Endothelial cell of umbilical vein (primary cell): ENCODE measurements at regions not wholly inside any gene's neighbourhood (a gene's known extent, or its start where the extent isn't known, plus 50 kb on each side); places are given as distances from the start of the nearest gene placed in this dataset.

Source experiments
- BruUV-seq: library from RNA; stranded (reverse); fragments of 400-500 nt; replicated peaks from 2 replicates; lab custom pipeline; 2021; lab: Mats Ljungman, UMichigan
- CTCF ChIA-PET: fragments of 300-600, 350-600 bp; sonication (Branson Sonifier 250); formaldehyde crosslinking; loops from one replicate; lab custom pipeline; 2021; ENCODE audit warnings: antibody characterized with exemption, inconsistent platforms; lab: Charles Lee
- POLR2A ChIA-PET: fragments of 300-600, 350-600 bp; sonication (Branson Sonifier 250); formaldehyde crosslinking; loops from one replicate; lab custom pipeline; 2021; ENCODE audit warnings: antibody characterized with exemption, inconsistent platforms; lab: Charles Lee
- DNase-seq: peaks from one replicate; pipeline ENCODE4 v3.0.0-alpha.2; 2011; ENCODE audit warnings: low read depth, low spot score
- FAIRE-seq: peaks from 2 replicates; lab custom pipeline; 2011; peaks lifted over from hg19 to GRCh38; lab: Jason Lieb, UNC
- H2AFZ ChIP-seq: 2 replicates; pipeline ENCODE4 v1.6.0; 2012; ENCODE audit warnings: low read depth, low read length, control low read depth, inconsistent platforms
- H3K27ac ChIP-seq: 2 replicates; pipeline ENCODE4 v1.5.1; 2011; ENCODE audit warnings: low read depth, mild to moderate bottlenecking, control low read depth, low read length, moderate library complexity; ENCODE audit not compliant: insufficient read depth
- H3K27me3 ChIP-seq, 2 experiments: 2 replicates each; pipeline versions ENCODE4 v1.6.0 to v1.6.1; 2011; ENCODE audit warnings: low read length in 2 of 2, mixed read lengths in 1 of 2; ENCODE audit not compliant: control insufficient read depth in 2 of 2, insufficient read depth in 2 of 2
- H3K36me3 ChIP-seq, 2 experiments: 2 replicates in 1 of 2; 3 replicates in 1 of 2; pipeline ENCODE4 v1.5.1; 2011; ENCODE audit warnings: low read length in 2 of 2, mild to moderate bottlenecking in 1 of 2, moderate library complexity in 1 of 2; ENCODE audit not compliant: control insufficient read depth in 2 of 2, insufficient read depth in 2 of 2; ENCODE audit errors: extremely low read depth in 1 of 2
- H3K4me1 ChIP-seq: 3 replicates; pipeline ENCODE4 v1.5.1; 2011; ENCODE audit warnings: mild to moderate bottlenecking, low read length; ENCODE audit not compliant: control insufficient read depth, insufficient read depth; ENCODE audit errors: extremely low read depth
- H3K4me2 ChIP-seq: 2 replicates; pipeline ENCODE4 v1.6.1; 2011; ENCODE audit warnings: low read length, control low read depth, mixed read lengths; ENCODE audit not compliant: insufficient read depth
- H3K4me3 ChIP-seq, 3 experiments: fragments of 200-600 bp in 1 of 3; sonication (generic), shearing (Covaris generic) in 1 of 3; replicated peaks in 1 of 3; 2 replicates each; pipeline ENCODE4 v1.5.1; 2011 to 2016; ENCODE audit warnings: control low read depth in 3 of 3, low read length in 3 of 3, mild to moderate bottlenecking in 2 of 3, inconsistent platforms in 1 of 3, low read depth in 1 of 3, moderate library complexity in 1 of 3; ENCODE audit not compliant: insufficient read depth in 1 of 3
- H3K79me2 ChIP-seq: 2 replicates; pipeline ENCODE4 v1.6.0; 2012; ENCODE audit warnings: low read length, inconsistent platforms; ENCODE audit not compliant: control insufficient read depth, insufficient read depth
- H3K9ac ChIP-seq: replicated peaks from 2 replicates; pipeline ENCODE3; 2011; ENCODE audit warnings: low read length, control low read depth; ENCODE audit not compliant: insufficient read depth; ENCODE audit errors: extremely low read depth
- H3K9me1 ChIP-seq: replicated peaks from 3 replicates; pipeline ENCODE4 v1.6.0; 2011; ENCODE audit warnings: mild to moderate bottlenecking, low read length; ENCODE audit not compliant: control insufficient read depth, insufficient read depth; ENCODE audit errors: extremely low read depth
- H3K9me3 ChIP-seq: replicated peaks from 2 replicates; pipeline ENCODE4 v1.5.1; 2012; ENCODE audit warnings: low read length, inconsistent platforms; ENCODE audit not compliant: control insufficient read depth, insufficient read depth
- H4K20me1 ChIP-seq: replicated peaks from 2 replicates; pipeline ENCODE3; 2011; ENCODE audit warnings: mild to moderate bottlenecking, low read length; ENCODE audit not compliant: control insufficient read depth, insufficient read depth; ENCODE audit errors: extremely low read depth
- EZH2 ChIP-seq: IDR thresholded peaks from 2 replicates; pipeline ENCODE4 v1.6.1; 2012; ENCODE audit warnings: borderline replicate concordance, low read depth, mild to moderate bottlenecking, moderate library complexity, low read length, inconsistent platforms; ENCODE audit not compliant: severe bottlenecking
- MYC ChIP-seq: IDR thresholded peaks from one replicate; pipeline ENCODE4 v1.6.1; 2011; ENCODE audit warnings: mild to moderate bottlenecking, low read depth, low read length
- dilution Hi-C: fragments of 300-500 bp; cut with MboI; formaldehyde crosslinking; loops from one replicate; pipeline ENCODE4 v1.15.0; 2019; ENCODE audit warnings: low sequenced_read_pairs; ENCODE audit not compliant: extremely low pct_ligation_motif_present
- intact Hi-C: fragments of 100-400 bp; cut with micrococcal nuclease; formaldehyde crosslinking; loops from one replicate; pipeline ENCODE4 v1.10.0; 2022
- TF ChIP-seq, protein P1 (sequence below), 2 donors: IDR thresholded peaks; 1 replicate in 1 of 2; 2 replicates in 1 of 2; pipeline ENCODE4 v1.5.1; 2011; ENCODE audit warnings: low read length in 2 of 2, mild to moderate bottlenecking in 2 of 2, moderate library complexity in 2 of 2, control low read depth in 1 of 2, inconsistent platforms in 1 of 2, low read depth in 1 of 2; ENCODE audit not compliant: insufficient read depth in 1 of 2; ENCODE audit errors: extremely low read depth in 1 of 2

DNA sequence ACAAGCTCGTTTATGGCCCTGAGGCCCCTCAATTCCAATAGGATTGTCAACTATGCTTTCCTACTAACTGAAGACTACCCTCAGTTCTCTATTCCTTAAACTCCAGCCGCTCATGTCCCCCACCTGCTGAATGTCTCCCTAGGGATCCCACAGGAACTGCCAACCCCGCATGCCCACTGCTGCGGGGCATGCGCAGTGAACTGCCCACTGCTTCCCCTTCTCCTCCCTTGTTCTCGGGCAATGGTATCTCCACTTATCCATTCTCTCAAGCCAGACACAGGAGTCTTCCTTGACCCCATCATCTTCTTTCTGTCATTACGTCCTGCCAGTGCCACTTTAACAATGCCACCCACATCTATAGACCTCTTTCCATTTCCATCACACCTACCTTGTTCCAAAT lies 90.0 kb downstream of the FGF18 start:
- Histone ChIP-seq H3K4me2 (no peak overlapping the region), H3K9me3 (no peaks in the 10 kb centered on the region), H3K36me3 (no peaks in the 10 kb centered on the region), H3K9ac (no peak overlapping the region), H3K27ac (no peak overlapping the region), H3K79me2 (no peaks in the 10 kb centered on the region), H3K9me1 (no peaks in the 10 kb centered on the region), H4K20me1 (no peaks in the 10 kb centered on the region), H3K27me3 (peaks cover 0 to 10% of the 10 kb centered on the region in 2 experiments), H2AFZ (no peak overlapping the region), H3K4me3 (no peak overlapping the region), H3K4me1 (no peaks in the 10 kb centered on the region)
- FAIRE-seq (no peak), DNase-seq (no peak)
- dilution Hi-C loops (no loop called here), intact Hi-C loops (no loop called here)
- ChIA-PET CTCF (interaction anchor here (1.5 kb wide), 1 partner anchor 8 kb away, joined by 3 read pairs; no protein-coding TSS in a partner anchor), POLR2A (no interaction called here)
- TF ChIP-seq MYC, result no peak
- no TSS peak for BruUV-seq

DNA sequence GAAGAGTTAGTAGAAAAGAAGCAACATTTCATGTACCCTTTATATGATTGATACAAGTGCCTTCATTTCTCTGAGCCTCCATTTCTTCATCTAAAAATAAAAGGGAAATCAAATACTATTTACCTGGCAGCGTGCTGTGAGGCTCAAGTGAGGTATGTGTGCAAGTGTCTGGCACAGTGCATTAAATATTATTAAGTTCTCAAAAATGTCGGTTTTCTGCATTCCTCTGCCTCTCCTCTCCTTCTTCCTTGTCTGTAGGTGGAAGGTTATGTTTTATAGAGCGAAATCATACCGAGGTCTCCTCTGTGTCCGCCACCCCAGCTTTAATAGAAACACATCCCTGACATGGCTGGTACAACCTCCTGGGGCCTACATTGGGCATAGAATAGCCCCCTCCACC lies 93.0 kb downstream of the FGF18 start:
- POLR2A ChIA-PET, result no interaction called here

More for the DNA sequence above, 93.0 kb downstream of the FGF18 start:
- CTCF ChIA-PET, result interaction anchor here (1.2 kb wide), 1 partner anchor 9 kb away, joined by 4 read pairs; no protein-coding TSS in a partner anchor
- no peak overlapping the region for H3K9ac ChIP-seq
- peaks cover 0 to 10% of the 10 kb centered on the region in 2 experiments for H3K27me3 ChIP-seq
- no peak overlapping the region for H3K27ac ChIP-seq
- DNase-seq (no peak), FAIRE-seq (no peak)
- no peaks in the 10 kb centered on the region for H3K79me2 ChIP-seq
- H3K4me1 ChIP-seq, result no peaks in the 10 kb centered on the region
- H4K20me1 ChIP-seq, result no peaks in the 10 kb centered on the region
- intact Hi-C loops (no loop called here), dilution Hi-C loops (no loop called here)
- H3K36me3 ChIP-seq, result no peaks in the 10 kb centered on the region
- no peak for TF ChIP-seq EZH2
- TF ChIP-seq, protein P1, sequence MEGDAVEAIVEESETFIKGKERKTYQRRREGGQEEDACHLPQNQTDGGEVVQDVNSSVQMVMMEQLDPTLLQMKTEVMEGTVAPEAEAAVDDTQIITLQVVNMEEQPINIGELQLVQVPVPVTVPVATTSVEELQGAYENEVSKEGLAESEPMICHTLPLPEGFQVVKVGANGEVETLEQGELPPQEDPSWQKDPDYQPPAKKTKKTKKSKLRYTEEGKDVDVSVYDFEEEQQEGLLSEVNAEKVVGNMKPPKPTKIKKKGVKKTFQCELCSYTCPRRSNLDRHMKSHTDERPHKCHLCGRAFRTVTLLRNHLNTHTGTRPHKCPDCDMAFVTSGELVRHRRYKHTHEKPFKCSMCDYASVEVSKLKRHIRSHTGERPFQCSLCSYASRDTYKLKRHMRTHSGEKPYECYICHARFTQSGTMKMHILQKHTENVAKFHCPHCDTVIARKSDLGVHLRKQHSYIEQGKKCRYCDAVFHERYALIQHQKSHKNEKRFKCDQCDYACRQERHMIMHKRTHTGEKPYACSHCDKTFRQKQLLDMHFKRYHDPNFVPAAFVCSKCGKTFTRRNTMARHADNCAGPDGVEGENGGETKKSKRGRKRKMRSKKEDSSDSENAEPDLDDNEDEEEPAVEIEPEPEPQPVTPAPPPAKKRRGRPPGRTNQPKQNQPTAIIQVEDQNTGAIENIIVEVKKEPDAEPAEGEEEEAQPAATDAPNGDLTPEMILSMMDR (IDR thresholded peaks at IDR 0.05; ENCODE audit: extremely low read depth in 1 of 2, insufficient read depth in 1 of 2, low read depth in 1 of 2, low read length in 2 of 2), result no peak
- BruUV-seq, result no TSS peak
- no peak overlapping the region for H3K4me2 ChIP-seq
- no peak overlapping the region for H3K4me3 ChIP-seq
- H3K9me3 ChIP-seq, result no peaks in the 10 kb centered on the region
- H2AFZ ChIP-seq, result no peak overlapping the region
- H3K9me1 ChIP-seq, result no peaks in the 10 kb centered on the region
